Activated CD4-positive, alpha-beta T cell treated with anti-CD3 and anti-CD28 coated beads, Interleukin-2, amount 10 ng/mL, durations not matched to agents 24 days and 14 days (primary cell): ENCODE measurements at regions not wholly inside any gene's neighbourhood (a gene's known extent, or its start where the extent isn't known, plus 50 kb on each side); places are given as distances from the start of the nearest gene placed in this dataset.
A peak's percentile ranks its signal among the peaks of the same experiment; 100 is the strongest.
"Not testable (repeated sequence)": the region's sequence is repeated elsewhere in the genome, so short reads cannot be mapped to it uniquely, and the experiment has no call there.

Experiments used
- DNase-seq: peaks from one replicate; pipeline ENCODE4 v3.0.0; 2022
- H3K27ac Mint-ChIP-seq: one replicate; pipeline ENCODE4 v1.8.0; 2022; ENCODE audit warnings: mild to moderate bottlenecking, mixed read lengths
- H3K27me3 Mint-ChIP-seq: one replicate; pipeline ENCODE4 v1.8.0; 2022; ENCODE audit warnings: mixed read lengths
- H3K36me3 Mint-ChIP-seq: one replicate; pipeline ENCODE4 v1.8.0; 2022; ENCODE audit warnings: low read depth, mild to moderate bottlenecking, mixed read lengths
- H3K4me1 Mint-ChIP-seq: one replicate; pipeline ENCODE4 v1.8.0; 2021; ENCODE audit warnings: mixed read lengths
- H3K4me3 Mint-ChIP-seq: one replicate; pipeline ENCODE4 v1.8.0; 2022; ENCODE audit warnings: mild to moderate bottlenecking, moderate library complexity, mixed read lengths
- H3K9me3 Mint-ChIP-seq: one replicate; pipeline ENCODE4 v1.8.0; 2021; ENCODE audit warnings: mixed read lengths
- intact Hi-C: fragments of 100-400 bp; cut with micrococcal nuclease; formaldehyde crosslinking; loops from one replicate; pipeline ENCODE4 v1.15.1; 2023

- H3K4me1 Mint-ChIP-seq: no peaks in the 10 kb centered on the region
- no peak overlapping the region for H3K4me3 Mint-ChIP-seq
- peaks cover 22% of the 10 kb centered on the region for H3K9me3 Mint-ChIP-seq
- no peaks in the 10 kb centered on the region for H3K27me3 Mint-ChIP-seq
- H3K36me3 Mint-ChIP-seq: peaks cover 6% of the 10 kb centered on the region
- no peak overlapping the region for H3K27ac Mint-ChIP-seq
- intact Hi-C loops: no loop called here
- DNase-seq: no peak
Observed at GRCh38 chr3:18546632-18547031, 121.5 kb upstream of the SATB1 start.

GRCh38 chr3:18544146-18544545 is 119.0 kb upstream of the SATB1 start:
- peaks cover 13% of the 10 kb centered on the region for H3K36me3 Mint-ChIP-seq
- H3K4me3 Mint-ChIP-seq: no peak overlapping the region
- H3K9me3 Mint-ChIP-seq: peaks cover 30% of the 10 kb centered on the region
- no peak overlapping the region for H3K27ac Mint-ChIP-seq
- no peak for DNase-seq
- H3K27me3 Mint-ChIP-seq: no peaks in the 10 kb centered on the region
- H3K4me1 Mint-ChIP-seq: no peaks in the 10 kb centered on the region
- intact Hi-C loops: no loop called here

- intact Hi-C loops: no loop called here
- DNase-seq: no peak
- no peak overlapping the region for H3K27ac Mint-ChIP-seq
- peaks cover 14% of the 10 kb centered on the region for H3K9me3 Mint-ChIP-seq
- peaks cover 11% of the 10 kb centered on the region for H3K36me3 Mint-ChIP-seq
- H3K4me3 Mint-ChIP-seq: no peak overlapping the region
- H3K27me3 Mint-ChIP-seq: no peaks in the 10 kb centered on the region
- no peaks in the 10 kb centered on the region for H3K4me1 Mint-ChIP-seq
Observed at GRCh38 chr3:18538463-18539230, 113.5 kb upstream of the SATB1 start.

- intact Hi-C loops: no loop called here
- Mint-ChIP-seq H3K27ac (no peak overlapping the region), H3K9me3 (no peaks in the 10 kb centered on the region), H3K36me3 (peaks cover 34% of the 10 kb centered on the region), H3K4me3 (no peak overlapping the region), H3K4me1 (peaks cover 2% of the 10 kb centered on the region), H3K27me3 (no peaks in the 10 kb centered on the region)
- DNase-seq: no peak
Observed at GRCh38 chr3:18533039-18533438, 107.9 kb upstream of the SATB1 start.

- intact Hi-C loops: loop anchor here (1.0 kb wide), 1 partner anchor 25 kb away; no protein-coding TSS in a partner anchor
- H3K36me3 Mint-ChIP-seq: peaks cover 42% of the 10 kb centered on the region
- H3K4me1 Mint-ChIP-seq: peaks cover 6% of the 10 kb centered on the region
- H3K27ac Mint-ChIP-seq: no peak overlapping the region
- H3K27me3 Mint-ChIP-seq: no peaks in the 10 kb centered on the region
- H3K9me3 Mint-ChIP-seq: peaks cover 4% of the 10 kb centered on the region
- no peak for DNase-seq
- no peak overlapping the region for H3K4me3 Mint-ChIP-seq
Observed at GRCh38 chr3:18531662-18532061, 106.5 kb upstream of the SATB1 start.

GRCh38 chr3:18529631-18530030 is 104.5 kb upstream of the SATB1 start:
- H3K36me3 Mint-ChIP-seq: peaks cover 57% of the 10 kb centered on the region
- intact Hi-C loops: no loop called here
- DNase-seq: no peak
- H3K4me1 Mint-ChIP-seq: peaks cover 6% of the 10 kb centered on the region
- no peaks in the 10 kb centered on the region for H3K27me3 Mint-ChIP-seq
- H3K4me3 Mint-ChIP-seq: no peak overlapping the region
- peaks cover 9% of the 10 kb centered on the region for H3K9me3 Mint-ChIP-seq
- H3K27ac Mint-ChIP-seq: no peak overlapping the region

- Mint-ChIP-seq H3K27me3 (no peaks in the 10 kb centered on the region), H3K27ac (no peak overlapping the region), H3K4me1 (peaks cover 6% of the 10 kb centered on the region), H3K9me3 (peaks cover 22% of the 10 kb centered on the region), H3K36me3 (peaks cover 65% of the 10 kb centered on the region), H3K4me3 (no peak overlapping the region)
- no peak for DNase-seq
- intact Hi-C loops: no loop called here
Observed at GRCh38 chr3:18527691-18528090, 102.6 kb upstream of the SATB1 start.

- Mint-ChIP-seq H3K27ac (no peak overlapping the region), H3K4me3 (no peak overlapping the region), H3K9me3 (peaks cover 22% of the 10 kb centered on the region), H3K36me3 (peaks cover 63% of the 10 kb centered on the region), H3K4me1 (peaks cover 4% of the 10 kb centered on the region), H3K27me3 (no peaks in the 10 kb centered on the region)
- DNase-seq: no peak
- intact Hi-C loops: no loop called here
Observed at GRCh38 chr3:18526667-18527066, 101.5 kb upstream of the SATB1 start.

- peaks cover 26% of the 10 kb centered on the region for H3K9me3 Mint-ChIP-seq
- peaks cover 13% of the 10 kb centered on the region for H3K4me1 Mint-ChIP-seq
- H3K27me3 Mint-ChIP-seq, DNase-seq, H3K4me3 Mint-ChIP-seq, intact Hi-C loops, H3K27ac Mint-ChIP-seq: not testable (repeated sequence)
- H3K36me3 Mint-ChIP-seq: peaks cover 29% of the 10 kb centered on the region
Observed at GRCh38 chr3:18516170-18516569, 91.0 kb upstream of the SATB1 start.

- no peak overlapping the region for H3K27ac Mint-ChIP-seq
- peaks cover 29% of the 10 kb centered on the region for H3K9me3 Mint-ChIP-seq
- intact Hi-C loops: no loop called here
- H3K4me1 Mint-ChIP-seq: peaks cover 20% of the 10 kb centered on the region
- no peak overlapping the region for H3K4me3 Mint-ChIP-seq
- no peak for DNase-seq
- no peaks in the 10 kb centered on the region for H3K27me3 Mint-ChIP-seq
- peaks cover 38% of the 10 kb centered on the region for H3K36me3 Mint-ChIP-seq
Observed at GRCh38 chr3:18513091-18513490, 88.0 kb upstream of the SATB1 start.

GRCh38 chr3:18512007-18512406 is 86.9 kb upstream of the SATB1 start:
- Mint-ChIP-seq H3K27ac (peak overlapping the region; percentile 25), H3K36me3 (peaks cover 41% of the 10 kb centered on the region)
- intact Hi-C loops: no loop called here

GRCh38 chr3:18510947-18511346 is 85.8 kb upstream of the SATB1 start:
- no peak for DNase-seq
- H3K27ac Mint-ChIP-seq: no peak overlapping the region
- H3K4me1 Mint-ChIP-seq: peaks cover 20% of the 10 kb centered on the region
- H3K9me3 Mint-ChIP-seq: peaks cover 29% of the 10 kb centered on the region
- no peak overlapping the region for H3K4me3 Mint-ChIP-seq
- H3K36me3 Mint-ChIP-seq: peaks cover 45% of the 10 kb centered on the region
- no peaks in the 10 kb centered on the region for H3K27me3 Mint-ChIP-seq
- intact Hi-C loops: no loop called here

More at GRCh38 chr3:18512007-18512406, 86.9 kb upstream of the SATB1 start:
- DNase-seq: no peak
- Mint-ChIP-seq H3K27me3 (no peaks in the 10 kb centered on the region), H3K4me1 (peaks cover 20% of the 10 kb centered on the region), H3K4me3 (no peak overlapping the region), H3K9me3 (peaks cover 29% of the 10 kb centered on the region)

GRCh38 chr3:18507333-18507732 is 82.2 kb upstream of the SATB1 start:
- no peaks in the 10 kb centered on the region for H3K27me3 Mint-ChIP-seq
- DNase-seq: no peak
- H3K36me3 Mint-ChIP-seq: peaks cover 39% of the 10 kb centered on the region
- H3K4me3 Mint-ChIP-seq: no peak overlapping the region
- H3K9me3 Mint-ChIP-seq: peaks cover 19% of the 10 kb centered on the region
- intact Hi-C loops: no loop called here
- H3K4me1 Mint-ChIP-seq: peaks cover 21% of the 10 kb centered on the region
- H3K27ac Mint-ChIP-seq: no peak overlapping the region

- peaks cover 35% of the 10 kb centered on the region for H3K36me3 Mint-ChIP-seq
- H3K27me3 Mint-ChIP-seq: no peaks in the 10 kb centered on the region
- H3K9me3 Mint-ChIP-seq: peaks cover 10% of the 10 kb centered on the region
- H3K4me1 Mint-ChIP-seq: peaks cover 16% of the 10 kb centered on the region
- no peak overlapping the region for H3K27ac Mint-ChIP-seq
- no peak for DNase-seq
- intact Hi-C loops: no loop called here
- no peak overlapping the region for H3K4me3 Mint-ChIP-seq
Observed at GRCh38 chr3:18505056-18505455, 79.9 kb upstream of the SATB1 start.
